Transverse colon (tissue), 4 donors: ENCODE measurements at regions not wholly inside any gene's neighbourhood (a gene's known extent, or its start where the extent isn't known, plus 50 kb on each side); places are given as distances from the start of the nearest gene placed in this dataset.

Experiments used
- EP300 ChIP-seq: sonication (generic); formaldehyde crosslinking; IDR thresholded peaks from one replicate; pipeline ENCODE4 v1.6.1; 2017; ENCODE audit warnings: antibody characterized with exemption, low read depth
- POLR2AphosphoS5 ChIP-seq, 3 donors: sonication (generic); formaldehyde crosslinking; IDR thresholded peaks; one replicate each; pipeline ENCODE4 v1.6.1; 2016; ENCODE audit warnings: antibody characterized with exemption in 3 of 3
- TF ChIP-seq, protein P1 (sequence below), 5 experiments: fragments of 200-600 bp in 3 of 5; fragments of 450-650 bp in 2 of 5; sonication (generic) in 3 of 5; IDR thresholded peaks; 1 replicate in 2 of 5; 2 replicates in 3 of 5; pipeline ENCODE4 v1.5.1; 2016 to 2017; ENCODE audit warnings: antibody characterized with exemption in 5 of 5, inconsistent platforms in 3 of 5, mild to moderate bottlenecking in 2 of 5, moderate library complexity in 1 of 5

DNA sequence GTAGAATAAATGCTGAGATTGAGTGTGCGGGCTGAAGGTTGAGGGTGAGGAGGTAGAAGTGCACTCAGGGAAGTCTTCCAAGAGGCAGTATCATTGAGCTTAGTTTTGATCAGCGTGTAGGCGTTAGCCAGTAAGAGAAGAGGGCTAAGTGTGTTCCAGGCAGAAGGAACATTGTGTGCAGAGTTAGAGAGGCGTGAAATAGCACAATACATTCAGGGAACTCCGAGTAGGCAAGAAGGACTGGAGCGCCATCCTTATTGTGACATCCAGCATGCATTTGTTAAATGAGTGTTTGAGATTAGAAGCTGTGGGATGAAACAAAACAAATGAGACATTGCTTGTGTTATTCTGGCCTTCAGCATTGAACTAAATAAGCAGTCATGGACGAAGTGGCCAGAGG is 140.9 kb upstream of the MKLN1 start:
- TF ChIP-seq POLR2AphosphoS5 (IDR thresholded peaks at IDR 0.05) (no peak), EP300 (no peak)
- TF ChIP-seq, protein P1, sequence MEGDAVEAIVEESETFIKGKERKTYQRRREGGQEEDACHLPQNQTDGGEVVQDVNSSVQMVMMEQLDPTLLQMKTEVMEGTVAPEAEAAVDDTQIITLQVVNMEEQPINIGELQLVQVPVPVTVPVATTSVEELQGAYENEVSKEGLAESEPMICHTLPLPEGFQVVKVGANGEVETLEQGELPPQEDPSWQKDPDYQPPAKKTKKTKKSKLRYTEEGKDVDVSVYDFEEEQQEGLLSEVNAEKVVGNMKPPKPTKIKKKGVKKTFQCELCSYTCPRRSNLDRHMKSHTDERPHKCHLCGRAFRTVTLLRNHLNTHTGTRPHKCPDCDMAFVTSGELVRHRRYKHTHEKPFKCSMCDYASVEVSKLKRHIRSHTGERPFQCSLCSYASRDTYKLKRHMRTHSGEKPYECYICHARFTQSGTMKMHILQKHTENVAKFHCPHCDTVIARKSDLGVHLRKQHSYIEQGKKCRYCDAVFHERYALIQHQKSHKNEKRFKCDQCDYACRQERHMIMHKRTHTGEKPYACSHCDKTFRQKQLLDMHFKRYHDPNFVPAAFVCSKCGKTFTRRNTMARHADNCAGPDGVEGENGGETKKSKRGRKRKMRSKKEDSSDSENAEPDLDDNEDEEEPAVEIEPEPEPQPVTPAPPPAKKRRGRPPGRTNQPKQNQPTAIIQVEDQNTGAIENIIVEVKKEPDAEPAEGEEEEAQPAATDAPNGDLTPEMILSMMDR (IDR thresholded peaks at IDR 0.05), result no peak
